Esophagus muscularis mucosa (tissue), 4 donors: ENCODE measurements at regions not wholly inside any gene's neighbourhood (a gene's known extent, or its start where the extent isn't known, plus 50 kb on each side); places are given as distances from the start of the nearest gene placed in this dataset.

Experiments used
- CTCF ChIP-seq, 3 experiments: fragments of 200-600 bp in 2 of 3; fragments of 450-650 bp in 1 of 3; sonication (generic) in 2 of 3; IDR thresholded peaks; one replicate each; pipeline ENCODE4 v1.5.1; 2017 to 2019; ENCODE audit warnings: antibody characterized with exemption in 3 of 3, mild to moderate bottlenecking in 2 of 3, moderate library complexity in 1 of 3
- EP300 ChIP-seq: sonication (generic); formaldehyde crosslinking; IDR thresholded peaks from one replicate; pipeline ENCODE4 v1.6.1; 2017; ENCODE audit warnings: antibody characterized with exemption
- POLR2A ChIP-seq: fragments of 450-650 bp; IDR thresholded peaks from one replicate; pipeline ENCODE4 v1.6.1; 2017; ENCODE audit warnings: antibody characterized with exemption, moderate library complexity, mild to moderate bottlenecking, low read depth
- POLR2AphosphoS5 ChIP-seq, 2 donors: sonication (generic); formaldehyde crosslinking; IDR thresholded peaks; one replicate each; pipeline ENCODE4 v1.6.1; 2017; ENCODE audit warnings: antibody characterized with exemption in 2 of 2

- TF ChIP-seq POLR2AphosphoS5 (IDR thresholded peaks at IDR 0.05), result no peak
- TF ChIP-seq CTCF (IDR thresholded peaks at IDR 0.05), result no peak
- no peak for TF ChIP-seq POLR2A
- TF ChIP-seq EP300, result no peak
These were observed 463.2 kb upstream of the KIF2A start for GRCh38 chr5:61842840-61843239.
